Ammon's horn (tissue), 1 donor: ENCODE measurements at regions not wholly inside any gene's neighbourhood (a gene's known extent, or its start where the extent isn't known, plus 50 kb on each side); places are given as distances from the start of the nearest gene placed in this dataset.

Experiments used
- DNase-seq: peaks from one replicate; pipeline ENCODE4 v3.0.0-alpha.2; 2016; ENCODE audit warnings: low spot score

DNA sequence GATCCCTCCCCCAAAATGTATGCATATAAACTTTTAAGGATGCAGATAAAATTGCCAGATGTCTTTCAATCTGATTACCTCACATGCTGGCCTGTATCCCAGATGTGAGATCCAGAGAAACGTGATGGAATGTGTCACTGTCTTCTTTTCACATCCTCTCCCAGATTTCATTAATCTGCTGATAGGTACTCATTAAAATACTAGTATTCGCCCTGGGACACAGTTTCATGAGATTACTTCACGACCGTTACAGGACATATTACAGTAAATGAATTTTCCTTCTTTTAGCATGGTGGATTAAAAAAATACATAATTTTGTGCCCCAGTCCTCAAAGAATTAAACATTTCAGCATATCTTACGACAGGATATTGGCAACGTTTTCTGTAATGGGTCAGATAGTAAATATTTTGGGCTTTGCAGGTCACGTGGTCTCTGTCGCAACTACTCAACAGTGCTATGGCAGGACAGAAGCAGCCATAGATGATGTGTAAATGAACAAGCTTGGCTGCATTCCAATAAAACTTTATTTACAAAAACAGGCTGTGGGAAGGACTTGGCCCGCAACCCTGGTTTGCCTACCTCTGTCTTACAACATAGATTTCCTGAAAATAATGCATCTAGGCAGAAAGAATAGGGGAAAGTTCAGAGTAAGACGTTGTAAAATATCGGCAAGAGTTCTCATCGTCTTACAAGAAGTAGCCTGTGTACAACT, 156.0 kb upstream of the DIO3 start:
- DNase-seq = no peak

DNA sequence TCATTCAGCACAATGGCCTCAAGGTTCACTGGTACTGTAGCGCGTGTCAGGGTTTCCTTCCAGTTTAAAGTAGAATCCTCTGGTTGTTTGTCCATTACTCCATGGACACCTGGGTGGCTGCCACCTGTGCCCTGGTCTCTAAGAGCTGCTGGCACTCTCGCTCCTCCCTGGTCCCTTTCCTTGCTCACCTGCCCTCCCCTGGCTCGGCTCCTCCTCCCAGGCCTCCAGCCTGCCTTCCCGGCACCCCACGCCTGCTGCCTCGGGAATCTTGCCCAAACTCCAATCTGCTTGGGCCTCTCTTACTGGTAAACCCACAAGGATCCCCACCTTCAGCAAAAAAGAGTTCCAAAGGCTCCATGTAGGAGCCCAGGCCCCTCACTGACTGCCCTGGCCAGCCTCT, 154.4 kb upstream of the DIO3 start:
- DNase-seq = no peak

DNA sequence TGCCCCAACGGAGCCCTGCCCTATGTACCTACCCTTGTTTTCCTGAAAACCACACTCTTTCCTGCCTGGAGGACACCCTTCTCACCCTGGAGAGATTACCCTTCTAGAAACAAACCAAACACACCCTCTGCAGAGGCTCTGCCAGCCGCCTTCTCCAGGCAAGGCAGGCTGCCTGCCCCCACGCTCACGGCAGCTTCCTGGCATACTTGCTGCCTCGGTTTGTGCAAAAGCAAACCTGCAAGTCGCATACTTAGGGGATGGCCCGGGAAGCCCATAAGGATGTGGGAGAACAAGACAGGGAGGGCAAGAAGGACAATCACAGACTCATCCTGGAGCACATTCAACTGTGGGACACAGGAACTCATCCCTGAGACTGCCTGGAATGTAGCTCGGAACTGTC, 154.0 kb upstream of the DIO3 start:
- no peak for DNase-seq

GRCh38 chr14:101408077-101408831, 153.0 kb upstream of the DIO3 start:
- peak; percentile 13 for DNase-seq

DNA sequence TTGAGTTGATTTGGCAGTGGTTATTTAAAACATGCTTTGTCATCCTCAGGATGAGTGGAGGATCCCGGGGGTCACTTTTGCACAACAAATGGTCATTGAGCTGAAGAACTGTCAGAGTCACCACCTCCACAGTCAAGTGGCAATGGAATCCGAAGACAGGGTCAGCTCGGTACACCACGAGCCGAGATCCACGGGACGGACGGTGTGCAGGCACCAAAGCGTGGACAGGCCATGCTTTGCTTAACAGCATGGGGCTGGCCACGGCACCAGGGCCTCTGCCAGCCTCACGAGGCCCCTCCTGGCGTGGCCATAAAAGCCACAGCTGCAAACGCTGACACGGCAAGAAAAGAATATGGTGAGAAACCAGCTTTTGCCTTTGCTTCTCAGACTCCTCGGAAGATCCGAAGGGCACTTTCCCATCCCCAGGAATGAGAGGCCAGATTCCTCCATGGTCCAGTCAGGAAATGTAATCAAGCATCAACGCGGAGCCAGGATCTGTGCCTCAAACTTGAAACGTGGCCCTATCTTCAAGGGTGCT, 152.2 kb upstream of the DIO3 start:
- no peak for DNase-seq

DNA sequence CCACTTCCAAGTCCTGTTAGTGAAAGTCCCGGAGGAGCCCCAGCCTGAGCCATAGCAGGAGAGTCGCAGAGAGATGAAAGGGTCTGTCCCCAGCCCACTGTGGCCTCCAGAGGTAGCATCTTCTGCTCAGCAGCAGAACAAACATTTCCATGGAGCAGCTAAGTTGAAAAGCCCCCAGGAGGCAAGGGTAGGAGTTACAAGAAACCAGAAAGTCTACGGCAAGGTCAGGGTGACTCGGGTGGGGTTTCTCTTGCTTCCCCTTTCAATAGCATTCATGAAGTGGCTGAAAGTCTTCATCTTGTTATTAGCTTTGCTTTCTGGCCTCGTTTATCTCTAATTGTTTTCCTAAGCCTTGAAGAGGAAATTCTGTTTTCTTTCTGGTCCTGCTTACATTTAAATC, 151.2 kb upstream of the DIO3 start:
- no peak for DNase-seq

DNA sequence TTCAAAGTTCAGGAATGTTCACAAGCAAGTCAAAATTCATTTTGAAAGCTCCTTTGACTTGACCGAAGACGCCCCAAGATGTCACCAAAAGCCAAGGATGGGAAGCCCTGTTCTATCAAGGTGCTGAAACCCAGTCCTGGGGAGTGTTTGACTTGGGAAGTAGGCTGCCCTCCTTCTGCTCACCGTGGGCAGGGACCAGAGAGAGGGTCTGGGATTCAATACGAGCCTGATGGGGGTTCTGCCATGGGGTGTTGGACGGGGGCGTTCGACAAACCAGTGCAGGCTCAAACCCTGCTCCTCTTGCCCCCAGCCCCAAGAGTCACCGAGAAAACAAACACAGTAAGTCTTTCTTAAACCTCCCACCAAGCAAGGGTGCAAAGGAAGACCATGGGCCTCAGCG, 150.1 kb upstream of the DIO3 start:
- DNase-seq = no peak

DNA sequence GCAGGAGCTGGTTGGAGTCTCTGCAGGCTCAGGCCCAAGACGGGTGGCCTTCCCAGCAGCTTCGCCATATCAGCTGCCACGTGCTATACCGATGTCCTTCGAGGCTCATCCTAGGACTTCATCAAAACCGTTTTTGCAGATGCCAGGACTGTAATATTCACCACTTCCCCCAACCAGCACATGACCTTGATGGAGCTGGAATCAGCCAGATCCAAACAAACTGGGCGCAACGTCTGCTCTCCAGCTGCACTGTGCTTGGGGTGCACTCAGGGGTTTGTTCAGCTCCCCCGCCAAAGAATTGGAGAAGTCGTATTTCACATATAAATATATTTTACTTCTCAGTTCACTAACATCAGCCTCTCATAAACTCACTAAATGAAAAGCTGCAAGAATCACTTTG, 149.5 kb upstream of the DIO3 start:
- DNase-seq = no peak

DNA sequence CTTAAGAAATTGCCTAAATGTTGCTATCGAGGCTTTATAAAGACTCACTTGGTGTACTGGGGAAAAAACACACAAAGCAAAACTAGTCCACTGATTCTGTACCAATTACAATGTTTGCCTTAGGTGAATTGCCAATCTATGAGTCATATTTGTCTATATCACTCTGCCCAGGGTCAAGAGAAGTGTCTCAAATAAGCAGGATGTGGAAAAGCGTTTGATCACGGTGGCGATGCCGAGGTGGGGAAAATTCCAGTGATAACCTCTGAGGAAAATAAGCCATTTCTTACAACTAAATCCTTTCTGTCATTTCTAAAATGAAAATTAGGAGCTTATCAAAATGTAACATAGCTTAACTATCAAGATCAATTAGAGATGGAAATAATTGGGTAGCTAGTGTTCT, 148.6 kb upstream of the DIO3 start:
- DNase-seq = no peak

DNA sequence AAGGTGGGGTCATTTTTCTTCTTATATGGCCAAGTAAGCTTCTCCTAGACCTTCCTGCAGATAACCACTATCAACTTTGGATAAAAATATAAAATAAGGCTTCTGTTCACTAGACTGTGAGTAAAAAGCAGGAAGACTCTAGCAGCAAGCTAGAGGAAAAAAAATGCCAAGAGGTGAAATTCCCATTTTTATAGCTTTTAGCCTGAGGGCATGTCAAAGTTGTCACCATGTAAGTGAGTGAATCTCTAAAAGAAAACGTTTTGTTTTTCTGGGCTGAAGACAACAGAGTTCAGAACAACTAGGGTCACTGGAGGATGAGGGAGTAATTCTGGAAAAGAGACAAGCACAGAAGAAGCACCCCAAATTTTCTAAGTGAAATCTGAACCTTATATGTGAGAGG, 143.9 kb upstream of the DIO3 start:
- DNase-seq = no peak

GRCh38 chr14:101418601-101419000, 142.7 kb upstream of the DIO3 start:
- DNase-seq = no peak

DNA sequence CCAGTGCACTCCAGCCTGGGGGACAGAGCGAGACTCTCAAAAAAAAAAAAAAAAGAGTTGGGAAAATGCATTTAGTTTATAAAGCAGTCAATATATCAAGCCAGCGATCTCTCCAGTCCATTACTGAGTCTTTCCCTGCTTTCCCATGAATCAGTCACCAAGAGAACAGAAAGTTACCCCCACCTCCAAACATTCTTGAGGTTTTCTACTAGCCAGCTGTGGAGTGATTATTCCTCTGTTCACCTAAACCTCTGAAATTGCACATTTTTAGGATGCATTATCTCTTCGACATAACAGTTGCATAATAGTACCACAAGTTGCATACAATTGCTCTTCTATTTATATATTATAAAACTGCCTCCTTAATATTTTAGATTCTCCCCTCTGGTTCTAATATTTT, 134.8 kb upstream of the DIO3 start:
- DNase-seq = no peak

GRCh38 chr14:101428409-101428808, 132.9 kb upstream of the DIO3 start:
- DNase-seq = no peak

DNA sequence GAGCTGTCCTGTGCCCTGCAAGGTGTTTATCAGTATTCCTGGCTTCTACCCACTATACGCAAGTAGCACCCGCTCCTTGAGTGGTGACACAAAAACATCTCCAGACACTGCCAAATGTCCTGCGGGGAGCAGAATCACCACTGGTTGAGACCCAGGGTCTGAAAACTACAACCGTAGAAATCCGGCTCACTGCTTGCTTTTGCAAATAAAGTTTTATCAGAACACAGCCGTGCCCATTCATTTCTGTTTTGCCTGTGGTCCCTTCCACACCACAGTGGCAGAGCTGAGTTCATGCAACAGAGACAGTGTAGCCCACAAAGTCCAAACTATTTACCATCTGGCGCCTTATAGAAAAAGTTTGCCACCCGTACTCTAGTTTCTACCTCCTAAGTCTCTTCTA, 125.7 kb upstream of the DIO3 start:
- DNase-seq = no peak

DNA sequence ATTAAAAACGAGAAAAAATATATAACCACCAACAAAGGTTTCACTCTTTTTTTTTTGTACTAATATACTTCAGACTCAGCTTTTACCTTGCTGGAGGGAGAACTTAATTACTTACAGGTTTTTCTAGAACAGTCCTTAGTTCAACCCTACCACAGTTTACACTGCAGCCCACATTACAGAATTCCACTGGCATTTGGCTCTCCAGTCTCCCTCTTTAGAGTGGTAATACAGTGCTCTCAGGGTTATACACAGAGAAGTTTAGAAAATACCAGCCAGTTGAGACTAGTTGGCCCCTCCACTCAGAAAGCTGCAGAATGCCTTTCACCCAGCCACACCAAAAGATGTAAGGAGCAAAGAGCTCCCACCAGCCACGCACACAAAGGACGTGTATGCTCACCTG, 122.3 kb upstream of the DIO3 start:
- no peak for DNase-seq

DNA sequence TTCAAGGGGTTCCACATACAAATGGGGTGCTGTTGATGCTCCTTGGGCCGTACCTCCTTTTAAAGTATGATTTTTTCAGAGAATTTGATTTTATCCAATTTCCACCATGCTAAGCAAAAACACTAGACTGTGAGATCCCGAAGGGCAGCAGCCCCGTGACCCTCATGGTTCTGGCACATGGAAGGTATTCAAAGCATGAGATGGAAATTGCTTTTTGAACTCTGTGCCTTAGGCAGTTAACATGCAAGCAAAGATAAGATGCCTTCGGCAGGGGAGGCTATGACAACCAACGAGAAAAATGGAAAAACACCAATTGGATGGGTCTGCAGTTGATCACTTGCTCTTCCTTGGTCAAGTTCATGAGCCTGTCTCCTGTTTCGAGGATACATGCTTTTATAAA, 120.8 kb upstream of the DIO3 start:
- no peak for DNase-seq

DNA sequence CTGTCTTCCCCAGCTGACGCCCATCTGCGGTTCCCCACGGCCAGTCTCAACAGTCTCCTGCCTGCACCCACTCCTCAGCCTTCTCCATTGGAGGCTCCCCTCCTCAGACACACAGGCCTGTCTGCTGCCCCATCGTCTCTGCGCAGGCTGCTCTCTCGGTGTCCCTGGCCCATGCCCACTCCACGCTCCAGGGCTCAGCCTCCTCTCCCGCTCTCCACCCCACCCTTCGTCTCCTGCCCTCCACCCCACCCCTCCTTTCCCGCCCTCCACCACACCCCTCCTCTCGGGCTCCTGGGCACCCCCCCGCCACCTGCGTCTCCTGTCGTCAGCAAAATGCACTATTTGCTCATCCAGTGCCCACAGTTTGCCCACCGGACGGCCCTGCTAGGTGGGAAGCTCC, 119.6 kb upstream of the DIO3 start:
- no peak for DNase-seq

DNA sequence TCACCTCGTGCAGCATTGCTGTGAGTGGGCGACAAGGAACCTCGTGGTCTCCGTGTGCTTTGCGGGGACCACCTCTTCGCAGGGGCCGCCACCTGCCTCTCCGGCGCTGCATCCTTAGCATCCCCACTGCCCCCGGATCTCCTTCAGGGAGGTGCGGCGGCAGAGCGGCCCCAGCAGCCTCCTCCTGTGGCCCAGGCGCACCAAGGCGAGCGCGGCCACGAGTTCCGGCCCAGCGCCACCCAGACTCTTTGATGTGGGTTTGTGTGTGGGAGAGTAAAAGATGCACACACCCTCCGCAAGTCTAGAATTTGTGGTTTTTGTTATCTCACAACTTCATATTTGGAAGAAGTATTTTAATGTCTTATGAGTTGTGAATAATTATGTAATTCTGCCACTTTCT, 118.8 kb upstream of the DIO3 start:
- no peak for DNase-seq

- DNase-seq = no peak
These were observed 117.2 kb upstream of the DIO3 start for GRCh38 chr14:101444116-101444515.

DNA sequence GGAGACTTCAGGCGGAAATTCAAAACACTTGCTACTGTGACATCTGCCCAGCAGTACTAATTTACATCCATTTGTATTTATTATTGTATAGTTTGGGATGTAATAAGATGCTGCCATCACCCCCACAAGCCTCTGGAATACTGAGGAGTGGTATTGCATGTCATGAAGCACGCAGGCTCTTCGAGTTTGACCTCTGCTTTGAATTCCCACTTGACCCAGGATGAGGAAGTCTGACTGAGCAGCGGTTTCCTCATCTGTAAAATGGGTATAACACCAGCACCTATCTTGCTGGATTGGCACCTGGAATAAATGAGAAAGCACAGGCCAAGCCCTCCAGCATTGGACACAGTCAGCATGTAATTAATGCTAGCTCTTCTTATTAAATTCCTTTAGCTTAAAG, 116.0 kb upstream of the DIO3 start:
- no peak for DNase-seq

GRCh38 chr14:101446387-101446969, 114.8 kb upstream of the DIO3 start:
- DNase-seq = no peak

DNA sequence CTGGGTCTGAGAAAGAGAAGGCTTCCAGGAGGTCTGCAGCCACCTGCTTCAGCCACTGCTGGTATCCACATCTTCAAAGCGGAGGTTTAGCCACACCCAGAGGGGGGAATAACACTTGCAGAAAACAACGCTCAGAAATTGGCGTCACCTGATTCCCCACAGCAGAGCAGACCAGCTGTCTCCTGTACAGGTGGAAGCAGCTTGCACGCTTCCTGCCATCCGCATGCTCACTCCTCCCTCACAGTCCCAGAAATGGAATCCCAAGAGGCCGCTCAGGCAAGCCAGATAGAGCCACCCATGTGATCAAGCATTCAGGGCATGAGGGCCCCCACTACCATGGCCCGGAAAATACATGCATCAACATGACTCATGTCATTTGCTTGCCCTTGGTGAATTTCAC, 112.2 kb upstream of the DIO3 start:
- no peak for DNase-seq

GRCh38 chr14:101451166-101451565, 110.1 kb upstream of the DIO3 start:
- no peak for DNase-seq
